ENCODE measurements at regions not wholly inside any gene's neighbourhood (a gene's known extent, or its start where the extent isn't known, plus 50 kb on each side); places are given as distances from the start of the nearest gene placed in this dataset.

- H3K4me3 ChIP-seq = no peak overlapping the region
- no peak for TF ChIP-seq CTCF (IDR thresholded peaks at IDR 0.05)
- no peaks in the 10 kb centered on the region for H3K36me3 ChIP-seq
- intact Hi-C loops (cut with DNase I) = no loop called here
- ATAC-seq = no peak
- H3K27me3 ChIP-seq = no peaks in the 10 kb centered on the region
- H3K27ac ChIP-seq = no peak overlapping the region
- DNase-seq = no peak
- H3K9me3 ChIP-seq = no peaks in the 10 kb centered on the region
- no peaks in the 10 kb centered on the region for H3K4me1 ChIP-seq
Observed at GRCh38 chr9:28853477-28853876, 1280.2 kb upstream of the C9orf72 start.

GRCh38 chr9:28866951-28867350 is 1293.7 kb upstream of the C9orf72 start:
- Histone ChIP-seq H3K4me1 (no peaks in the 10 kb centered on the region), H3K36me3 (no peaks in the 10 kb centered on the region), H3K27me3 (no peaks in the 10 kb centered on the region), H3K9me3 (no peaks in the 10 kb centered on the region), H3K27ac (no peak overlapping the region), H3K4me3 (no peak overlapping the region)
- no peak for TF ChIP-seq CTCF (IDR thresholded peaks at IDR 0.05)
- DNase-seq = no peak
- no peak for ATAC-seq
- intact Hi-C loops (cut with DNase I) = loop anchor here in 1 of 2 donors (10.0 kb wide), 1 partner anchor 62 kb away; no protein-coding TSS in a partner anchor

GRCh38 chr9:28868228-28868990 is 1295.1 kb upstream of the C9orf72 start:
- H3K4me3 ChIP-seq = no peak overlapping the region
- no peak overlapping the region for H3K27ac ChIP-seq
- no peaks in the 10 kb centered on the region for H3K27me3 ChIP-seq
- DNase-seq = no peak
- ATAC-seq = no peak
- H3K4me1 ChIP-seq = no peaks in the 10 kb centered on the region
- TF ChIP-seq CTCF (IDR thresholded peaks at IDR 0.05) = no peak
- H3K36me3 ChIP-seq = no peaks in the 10 kb centered on the region
- no peaks in the 10 kb centered on the region for H3K9me3 ChIP-seq
- intact Hi-C loops (cut with DNase I) = loop anchor here in 1 of 2 donors (10.0 kb wide), 1 partner anchor 64 kb away; no protein-coding TSS in a partner anchor

GRCh38 chr9:28882529-28882928 is 1309.2 kb upstream of the C9orf72 start:
- no peak for ATAC-seq
- Histone ChIP-seq H3K4me1 (no peaks in the 10 kb centered on the region), H3K4me3 (no peak overlapping the region), H3K27me3 (no peaks in the 10 kb centered on the region), H3K9me3 (no peaks in the 10 kb centered on the region), H3K36me3 (no peaks in the 10 kb centered on the region), H3K27ac (no peak overlapping the region)
- DNase-seq = no peak
- no peak for TF ChIP-seq CTCF (IDR thresholded peaks at IDR 0.05)
- intact Hi-C loops (cut with DNase I) = no loop called here

GRCh38 chr9:28883234-28883633 is 1310.0 kb upstream of the C9orf72 start:
- ATAC-seq (no peak), DNase-seq (no peak)
- no peak overlapping the region for H3K4me3 ChIP-seq
- intact Hi-C loops (cut with DNase I) = no loop called here
- H3K4me1 ChIP-seq = no peaks in the 10 kb centered on the region
- H3K27me3 ChIP-seq = no peaks in the 10 kb centered on the region
- no peaks in the 10 kb centered on the region for H3K9me3 ChIP-seq
- H3K36me3 ChIP-seq = no peaks in the 10 kb centered on the region
- TF ChIP-seq CTCF (IDR thresholded peaks at IDR 0.05) = no peak
- H3K27ac ChIP-seq = no peak overlapping the region
